ENCODE measurements at regions not wholly inside any gene's neighbourhood (a gene's known extent, or its start where the extent isn't known, plus 50 kb on each side); places are given as distances from the start of the nearest gene placed in this dataset.

GRCh38 chr2:8622924-8623465 is 58.9 kb upstream of the ID2 start:
- no peak for DNase-seq (ENCODE audit: low spot score)
- Histone ChIP-seq H3K4me3 (no peak overlapping the region), H3K9me3 (no peaks in the 10 kb centered on the region), H3K27me3 (replicated peaks; ENCODE audit: insufficient read depth) (no peaks in the 10 kb centered on the region), H3K4me1 (ENCODE audit: control insufficient read depth in 1 of 2, low read depth in 2 of 2) (no peaks in the 10 kb centered on the region), H3K27ac (no peak overlapping the region), H3K36me3 (no peaks in the 10 kb centered on the region)
- no peak for TF ChIP-seq CTCF (IDR thresholded peaks at IDR 0.05)
- no peak for ATAC-seq (ENCODE audit: insufficient number of reproducible peaks, low FRiP score, low read depth)

DNA sequence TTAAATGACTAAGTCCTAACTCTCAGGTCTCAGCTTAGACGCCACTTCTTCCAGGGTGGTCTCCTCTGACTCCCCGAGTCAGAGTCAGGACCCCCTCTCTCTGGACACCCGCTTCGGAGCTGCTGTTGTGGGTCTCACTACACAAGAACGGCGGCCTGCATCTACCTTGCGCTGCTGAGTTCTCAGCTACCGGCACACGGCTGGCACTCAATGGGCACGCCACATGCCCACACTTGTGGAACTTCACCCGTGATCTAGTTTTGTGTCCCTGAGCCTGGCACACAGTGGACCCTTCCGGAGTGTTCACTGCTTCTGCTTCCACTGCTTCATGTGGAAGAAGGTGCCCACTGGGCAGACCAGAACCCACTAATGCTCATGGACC is 58.3 kb upstream of the ID2 start:
- ATAC-seq (ENCODE audit: insufficient number of reproducible peaks, low FRiP score, low read depth) = no peak
- no peak overlapping the region for H3K4me3 ChIP-seq
- no peak overlapping the region for H3K27ac ChIP-seq
- no peaks in the 10 kb centered on the region for H3K9me3 ChIP-seq
- H3K36me3 ChIP-seq = no peaks in the 10 kb centered on the region
- no peak for DNase-seq (ENCODE audit: low spot score)
- H3K27me3 ChIP-seq (replicated peaks; ENCODE audit: insufficient read depth) = no peaks in the 10 kb centered on the region
- H3K4me1 ChIP-seq (ENCODE audit: control insufficient read depth in 1 of 2, low read depth in 2 of 2) = no peaks in the 10 kb centered on the region
- TF ChIP-seq CTCF (IDR thresholded peaks at IDR 0.05) = no peak

DNA sequence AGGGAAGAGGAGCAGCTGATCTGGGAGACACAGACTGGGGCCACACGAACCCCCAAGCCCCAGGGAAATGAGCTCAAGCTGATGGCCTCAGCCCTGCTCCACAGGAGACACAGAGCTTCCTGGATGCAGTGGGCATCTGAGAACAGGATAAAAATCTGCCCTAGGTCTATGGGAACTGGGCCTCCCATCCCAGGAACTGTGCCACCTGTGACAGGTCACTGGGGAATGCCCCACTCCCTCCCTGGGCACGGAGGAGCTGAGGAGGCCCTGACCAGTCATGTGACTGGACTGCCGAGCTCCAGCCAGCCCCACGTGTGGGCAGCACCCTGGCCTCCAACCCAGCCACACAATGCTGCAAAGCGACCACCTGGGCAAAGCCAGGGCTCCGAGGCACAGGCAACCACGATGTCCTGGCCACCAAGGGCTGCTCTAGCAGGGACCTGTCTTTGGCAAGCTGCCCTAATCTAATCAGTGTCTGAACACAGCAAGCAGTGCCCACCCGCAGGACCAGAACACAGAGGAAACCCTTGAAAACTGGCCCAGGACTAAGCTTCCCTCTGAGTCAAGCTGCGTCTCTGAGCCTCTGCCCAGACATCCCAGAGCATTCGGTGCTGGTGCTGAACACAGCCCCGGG is 57.8 kb upstream of the ID2 start:
- no peak for ATAC-seq (ENCODE audit: insufficient number of reproducible peaks, low FRiP score, low read depth)
- Histone ChIP-seq H3K9me3 (no peaks in the 10 kb centered on the region), H3K36me3 (no peaks in the 10 kb centered on the region), H3K27me3 (replicated peaks; ENCODE audit: insufficient read depth) (no peaks in the 10 kb centered on the region), H3K4me3 (no peak overlapping the region), H3K4me1 (ENCODE audit: control insufficient read depth in 1 of 2, low read depth in 2 of 2) (no peaks in the 10 kb centered on the region), H3K27ac (no peak overlapping the region)
- TF ChIP-seq CTCF (IDR thresholded peaks at IDR 0.05) = no peak
- DNase-seq (ENCODE audit: low spot score) = no peak

DNA sequence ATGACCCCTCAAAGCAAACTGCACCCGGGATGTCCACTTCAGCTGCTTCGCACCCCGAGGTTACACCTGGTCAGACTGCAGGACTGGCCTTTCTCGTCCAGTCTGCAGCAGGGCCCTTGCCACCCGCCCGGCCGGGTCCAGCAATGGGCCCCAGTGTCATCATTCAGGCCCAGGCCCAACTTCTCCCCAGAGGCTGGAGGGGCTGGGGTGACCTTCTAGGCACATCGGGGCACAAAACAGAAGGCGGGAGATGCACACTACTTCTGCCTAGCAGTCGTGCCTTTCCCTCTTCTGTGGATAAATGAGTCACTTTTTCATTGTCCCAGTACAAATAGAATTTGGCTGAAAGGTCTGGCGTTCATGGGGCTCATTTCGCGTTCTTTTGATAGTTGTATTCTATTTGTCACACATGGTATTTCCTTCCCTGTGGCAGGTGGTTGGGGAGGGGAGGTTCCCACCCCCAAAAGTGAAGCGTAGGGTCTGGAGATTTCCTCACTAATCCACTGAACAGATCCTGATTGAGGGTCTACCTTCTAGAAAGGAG is 56.9 kb upstream of the ID2 start:
- Histone ChIP-seq H3K36me3 (no peaks in the 10 kb centered on the region), H3K27me3 (replicated peaks; ENCODE audit: insufficient read depth) (no peaks in the 10 kb centered on the region), H3K4me3 (no peak overlapping the region), H3K9me3 (no peaks in the 10 kb centered on the region), H3K27ac (no peak overlapping the region), H3K4me1 (ENCODE audit: control insufficient read depth in 1 of 2, low read depth in 2 of 2) (no peaks in the 10 kb centered on the region)
- ATAC-seq (ENCODE audit: insufficient number of reproducible peaks, low FRiP score, low read depth) (no peak), DNase-seq (ENCODE audit: low spot score) (no peak)
- no peak for TF ChIP-seq CTCF (IDR thresholded peaks at IDR 0.05)

- Histone ChIP-seq H3K4me3 (no peak overlapping the region), H3K36me3 (no peaks in the 10 kb centered on the region), H3K9me3 (no peaks in the 10 kb centered on the region), H3K4me1 (ENCODE audit: control insufficient read depth in 1 of 2, low read depth in 2 of 2) (no peaks in the 10 kb centered on the region), H3K27ac (no peak overlapping the region), H3K27me3 (replicated peaks; ENCODE audit: insufficient read depth) (no peaks in the 10 kb centered on the region)
- ATAC-seq (ENCODE audit: insufficient number of reproducible peaks, low FRiP score, low read depth) = no peak
- DNase-seq (ENCODE audit: low spot score) = no peak
- no peak for TF ChIP-seq CTCF (IDR thresholded peaks at IDR 0.05)
Observed at GRCh38 chr2:8625399-8626300, 56.2 kb upstream of the ID2 start.

Data from thoracic aorta (tissue), 2 donors.